ENCODE measurements at regions not wholly inside any gene's neighbourhood (a gene's known extent, or its start where the extent isn't known, plus 50 kb on each side); places are given as distances from the start of the nearest gene placed in this dataset.

DNA sequence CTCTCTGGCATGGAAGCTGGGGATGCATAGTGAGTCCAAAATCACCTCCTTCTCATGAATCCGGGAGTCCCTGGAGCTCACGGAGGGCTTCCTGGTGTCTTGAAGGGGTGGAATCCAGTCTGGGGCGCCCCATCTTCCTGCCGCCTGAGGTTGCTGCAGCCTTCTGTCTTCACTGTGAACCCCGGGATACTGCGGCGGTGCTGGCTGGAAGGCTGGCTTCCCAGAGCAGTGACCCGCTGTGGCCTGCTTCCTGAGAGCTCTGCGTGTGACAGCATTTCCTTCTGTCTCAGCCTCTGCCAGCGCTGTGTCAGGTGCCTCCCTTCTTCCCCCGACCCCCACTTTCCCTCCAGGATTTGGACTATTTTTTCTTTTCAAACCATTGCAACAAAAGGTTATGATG is 98.8 kb upstream of the STOX2 start:
- TF ChIP-seq CTCF (conservative IDR thresholded peaks at IDR 0.05; ENCODE audit: low read depth, low read length) (no peak), EZH2phosphoT487 (IDR thresholded peaks at IDR 0.05; ENCODE audit: borderline replicate concordance, low read length) (no peak)
